ENCODE measurements at regions not wholly inside any gene's neighbourhood (a gene's known extent, or its start where the extent isn't known, plus 50 kb on each side); places are given as distances from the start of the nearest gene placed in this dataset.

DNA sequence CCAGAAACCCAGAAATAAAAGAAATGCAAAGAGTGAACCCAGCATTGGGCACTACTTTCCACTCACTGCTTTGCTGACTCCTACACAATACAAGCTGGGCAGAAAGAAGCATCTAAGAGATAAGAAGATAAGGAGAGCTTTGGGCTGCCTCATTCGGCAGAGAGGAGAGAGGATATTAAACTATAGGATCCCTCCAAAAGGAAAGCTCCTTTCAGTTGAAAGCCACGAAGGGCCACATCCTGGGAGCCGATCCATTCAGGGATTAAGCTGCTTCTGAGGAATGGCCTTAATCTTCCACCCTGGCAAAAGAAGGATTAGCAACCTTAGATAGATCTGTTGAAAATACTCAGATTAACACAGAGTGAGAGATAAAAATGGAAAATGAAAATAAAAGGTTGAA is 274.9 kb upstream of the PPP2R3A start:
- Histone ChIP-seq H3K4me3 (ENCODE audit: low read length) (no peak overlapping the region), H3K27ac (ENCODE audit: low read length) (no peak overlapping the region), H3K36me3 (ENCODE audit: insufficient read depth, low read length) (no peaks in the 10 kb centered on the region), H3F3A (ENCODE audit: insufficient read depth, low read length, poor library complexity, severe bottlenecking) (no peaks in the 10 kb centered on the region), H3K79me2 (replicated peaks; ENCODE audit: insufficient read depth, low read length) (no peaks in the 10 kb centered on the region), H4K20me1 (ENCODE audit: insufficient read depth) (no peaks in the 10 kb centered on the region), H3K27me3 (ENCODE audit: insufficient read depth, low read depth, low read length) (no peaks in the 10 kb centered on the region), H3K4me2 (ENCODE audit: low read length) (no peak overlapping the region), H2AFZ (ENCODE audit: low read depth, low read length) (no peak overlapping the region), H3K9ac (ENCODE audit: low read length) (no peak overlapping the region), H3K9me3 (ENCODE audit: low read length) (no peaks in the 10 kb centered on the region), H3K9me2 (ENCODE audit: insufficient read depth, low read length) (no peaks in the 10 kb centered on the region)
- TF ChIP-seq POLR2AphosphoS5 (IDR thresholded peaks at IDR 0.05) (no peak), EZH2 (IDR thresholded peaks at IDR 0.05; ENCODE audit: borderline replicate concordance, insufficient read depth, low read length, poor library complexity, severe bottlenecking) (no peak), MXI1 (conservative IDR thresholded peaks at IDR 0.05; ENCODE audit: poor library complexity, severe bottlenecking) (no peak)
- TF ChIP-seq, protein P1, sequence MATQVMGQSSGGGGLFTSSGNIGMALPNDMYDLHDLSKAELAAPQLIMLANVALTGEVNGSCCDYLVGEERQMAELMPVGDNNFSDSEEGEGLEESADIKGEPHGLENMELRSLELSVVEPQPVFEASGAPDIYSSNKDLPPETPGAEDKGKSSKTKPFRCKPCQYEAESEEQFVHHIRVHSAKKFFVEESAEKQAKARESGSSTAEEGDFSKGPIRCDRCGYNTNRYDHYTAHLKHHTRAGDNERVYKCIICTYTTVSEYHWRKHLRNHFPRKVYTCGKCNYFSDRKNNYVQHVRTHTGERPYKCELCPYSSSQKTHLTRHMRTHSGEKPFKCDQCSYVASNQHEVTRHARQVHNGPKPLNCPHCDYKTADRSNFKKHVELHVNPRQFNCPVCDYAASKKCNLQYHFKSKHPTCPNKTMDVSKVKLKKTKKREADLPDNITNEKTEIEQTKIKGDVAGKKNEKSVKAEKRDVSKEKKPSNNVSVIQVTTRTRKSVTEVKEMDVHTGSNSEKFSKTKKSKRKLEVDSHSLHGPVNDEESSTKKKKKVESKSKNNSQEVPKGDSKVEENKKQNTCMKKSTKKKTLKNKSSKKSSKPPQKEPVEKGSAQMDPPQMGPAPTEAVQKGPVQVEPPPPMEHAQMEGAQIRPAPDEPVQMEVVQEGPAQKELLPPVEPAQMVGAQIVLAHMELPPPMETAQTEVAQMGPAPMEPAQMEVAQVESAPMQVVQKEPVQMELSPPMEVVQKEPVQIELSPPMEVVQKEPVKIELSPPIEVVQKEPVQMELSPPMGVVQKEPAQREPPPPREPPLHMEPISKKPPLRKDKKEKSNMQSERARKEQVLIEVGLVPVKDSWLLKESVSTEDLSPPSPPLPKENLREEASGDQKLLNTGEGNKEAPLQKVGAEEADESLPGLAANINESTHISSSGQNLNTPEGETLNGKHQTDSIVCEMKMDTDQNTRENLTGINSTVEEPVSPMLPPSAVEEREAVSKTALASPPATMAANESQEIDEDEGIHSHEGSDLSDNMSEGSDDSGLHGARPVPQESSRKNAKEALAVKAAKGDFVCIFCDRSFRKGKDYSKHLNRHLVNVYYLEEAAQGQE (IDR thresholded peaks at IDR 0.05; ENCODE audit: borderline replicate concordance), result no peak

DNA sequence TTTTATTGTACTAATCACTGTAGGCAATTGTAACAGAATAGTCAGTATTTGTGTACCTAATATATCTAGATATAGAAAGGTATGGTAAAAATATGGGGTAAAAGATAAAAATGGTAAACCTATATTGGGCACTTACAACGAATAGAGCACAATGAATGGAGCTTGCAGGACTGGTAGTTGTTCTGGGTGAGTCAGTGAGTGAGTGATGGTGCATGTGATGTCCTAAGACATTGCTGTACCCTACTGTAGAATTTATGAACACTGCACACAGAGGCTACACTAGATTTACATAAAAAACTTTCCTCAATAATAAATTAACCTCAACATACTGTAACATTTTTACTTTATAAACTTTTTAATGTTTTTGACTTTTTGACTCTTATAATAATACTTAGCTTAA is 274.3 kb upstream of the PPP2R3A start:
- Histone ChIP-seq H3K9ac (ENCODE audit: low read length) (no peak overlapping the region), H3K4me3 (ENCODE audit: low read length) (no peak overlapping the region), H3K9me2 (ENCODE audit: insufficient read depth, low read length) (no peaks in the 10 kb centered on the region), H3K9me3 (ENCODE audit: low read length) (no peaks in the 10 kb centered on the region), H3K36me3 (ENCODE audit: insufficient read depth, low read length) (no peaks in the 10 kb centered on the region), H3F3A (ENCODE audit: insufficient read depth, low read length, poor library complexity, severe bottlenecking) (no peaks in the 10 kb centered on the region), H3K79me2 (replicated peaks; ENCODE audit: insufficient read depth, low read length) (no peaks in the 10 kb centered on the region), H2AFZ (ENCODE audit: low read depth, low read length) (no peak overlapping the region), H4K20me1 (ENCODE audit: insufficient read depth) (no peaks in the 10 kb centered on the region), H3K27ac (ENCODE audit: low read length) (no peak overlapping the region), H3K4me2 (ENCODE audit: low read length) (no peak overlapping the region), H3K27me3 (ENCODE audit: insufficient read depth, low read depth, low read length) (no peaks in the 10 kb centered on the region)
- no peak for TF ChIP-seq POLR2AphosphoS5 (IDR thresholded peaks at IDR 0.05)

DNA sequence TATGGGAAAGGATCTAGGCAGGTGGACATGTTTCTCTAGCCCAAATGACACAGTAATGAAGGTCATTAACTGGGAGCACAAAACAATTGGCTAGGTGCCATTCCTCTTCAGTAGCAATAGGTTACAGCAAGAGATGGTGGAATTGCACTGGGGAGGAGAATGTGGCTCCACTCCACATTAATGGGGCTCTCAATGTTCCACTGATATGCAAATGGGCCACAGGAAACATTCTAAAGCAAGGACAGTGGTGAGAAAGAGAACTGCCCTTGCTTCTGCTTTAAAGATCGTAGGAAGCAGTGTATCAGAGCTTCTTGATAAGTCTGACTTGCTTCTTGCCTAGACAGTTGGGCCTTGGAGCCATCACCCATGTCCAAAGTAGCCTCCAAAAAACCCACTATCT is 271.4 kb upstream of the PPP2R3A start:
- TF ChIP-seq EP300 (conservative IDR thresholded peaks at IDR 0.05; ENCODE audit: poor library complexity, severe bottlenecking), result no peak
- TF ChIP-seq, protein P1 (IDR thresholded peaks at IDR 0.05; ENCODE audit: borderline replicate concordance), result no peak
- no peak for TF ChIP-seq EZH2 (IDR thresholded peaks at IDR 0.05; ENCODE audit: borderline replicate concordance, insufficient read depth, low read length, poor library complexity, severe bottlenecking)
- TF ChIP-seq SMC3 (conservative IDR thresholded peaks at IDR 0.05; ENCODE audit: poor library complexity), result no peak
- TF ChIP-seq, protein P2, sequence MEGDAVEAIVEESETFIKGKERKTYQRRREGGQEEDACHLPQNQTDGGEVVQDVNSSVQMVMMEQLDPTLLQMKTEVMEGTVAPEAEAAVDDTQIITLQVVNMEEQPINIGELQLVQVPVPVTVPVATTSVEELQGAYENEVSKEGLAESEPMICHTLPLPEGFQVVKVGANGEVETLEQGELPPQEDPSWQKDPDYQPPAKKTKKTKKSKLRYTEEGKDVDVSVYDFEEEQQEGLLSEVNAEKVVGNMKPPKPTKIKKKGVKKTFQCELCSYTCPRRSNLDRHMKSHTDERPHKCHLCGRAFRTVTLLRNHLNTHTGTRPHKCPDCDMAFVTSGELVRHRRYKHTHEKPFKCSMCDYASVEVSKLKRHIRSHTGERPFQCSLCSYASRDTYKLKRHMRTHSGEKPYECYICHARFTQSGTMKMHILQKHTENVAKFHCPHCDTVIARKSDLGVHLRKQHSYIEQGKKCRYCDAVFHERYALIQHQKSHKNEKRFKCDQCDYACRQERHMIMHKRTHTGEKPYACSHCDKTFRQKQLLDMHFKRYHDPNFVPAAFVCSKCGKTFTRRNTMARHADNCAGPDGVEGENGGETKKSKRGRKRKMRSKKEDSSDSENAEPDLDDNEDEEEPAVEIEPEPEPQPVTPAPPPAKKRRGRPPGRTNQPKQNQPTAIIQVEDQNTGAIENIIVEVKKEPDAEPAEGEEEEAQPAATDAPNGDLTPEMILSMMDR (IDR thresholded peaks at IDR 0.05; ENCODE audit: poor library complexity, severe bottlenecking), result no peak
- TF ChIP-seq MXI1 (conservative IDR thresholded peaks at IDR 0.05; ENCODE audit: poor library complexity, severe bottlenecking), result no peak
- TF ChIP-seq POLR2AphosphoS5 (IDR thresholded peaks at IDR 0.05), result no peak
- TF ChIP-seq TAF1 (IDR thresholded peaks at IDR 0.05; ENCODE audit: low read depth), result no peak
- no peak for TF ChIP-seq RAD21 (conservative IDR thresholded peaks at IDR 0.05)
- Histone ChIP-seq H3K79me2 (replicated peaks; ENCODE audit: insufficient read depth, low read length) (no peaks in the 10 kb centered on the region), H3K9me2 (ENCODE audit: insufficient read depth, low read length) (no peaks in the 10 kb centered on the region), H3K4me3 (ENCODE audit: low read length) (no peak overlapping the region), H3K9me3 (ENCODE audit: low read length) (no peaks in the 10 kb centered on the region), H3K36me3 (ENCODE audit: insufficient read depth, low read length) (no peaks in the 10 kb centered on the region), H3F3A (ENCODE audit: insufficient read depth, low read length, poor library complexity, severe bottlenecking) (no peaks in the 10 kb centered on the region), H3K4me2 (ENCODE audit: low read length) (no peak overlapping the region), H4K20me1 (ENCODE audit: insufficient read depth) (no peaks in the 10 kb centered on the region), H3K27me3 (ENCODE audit: insufficient read depth, low read depth, low read length) (no peaks in the 10 kb centered on the region), H3K27ac (ENCODE audit: low read length) (no peak overlapping the region), H2AFZ (ENCODE audit: low read depth, low read length) (no peak overlapping the region), H3K9ac (ENCODE audit: low read length) (no peak overlapping the region)

Measured in neural cell (in vitro differentiated cells).